ENCODE measurements at regions not wholly inside any gene's neighbourhood (a gene's known extent, or its start where the extent isn't known, plus 50 kb on each side); places are given as distances from the start of the nearest gene placed in this dataset.
"Not testable (repeated sequence)": the region's sequence is repeated elsewhere in the genome, so short reads cannot be mapped to it uniquely, and the experiment has no call there.

DNA sequence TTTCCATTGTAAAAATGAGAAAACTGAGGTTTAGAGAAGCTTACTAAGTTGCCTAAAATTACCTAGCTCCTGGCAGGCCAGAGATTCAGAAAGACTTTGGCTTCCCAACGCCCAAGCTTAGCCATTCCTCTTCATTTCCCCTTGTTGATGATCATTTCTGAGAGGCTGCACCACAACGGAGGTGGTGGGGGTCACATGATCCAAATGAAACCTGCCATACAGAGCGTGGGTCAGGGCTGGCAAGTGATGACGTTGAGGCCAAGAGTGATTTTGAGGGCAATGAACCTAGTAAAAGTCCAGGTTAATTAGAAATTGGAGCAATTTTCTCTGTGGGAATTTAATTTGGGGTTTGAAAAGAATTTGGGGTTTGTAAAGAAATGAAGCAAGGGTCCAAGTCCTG lies 109.9 kb downstream of the TMEM182 start:
- WGBS, 2 donors, result 75 to 76% methylated on average over 4 of the region's 4 CpGs
- Histone ChIP-seq H3K4me1 (no peaks in the 10 kb centered on the region), H3K27ac (no peak overlapping the region), H3K27me3 (no peaks in the 10 kb centered on the region), H3K4me3 (no peak overlapping the region), H3K9me3 (no peaks in the 10 kb centered on the region), H3K36me3 (ENCODE audit: low read depth, missing control alignments) (no peaks in the 10 kb centered on the region)
- intact Hi-C loops (cut with DNase I; ENCODE audit: low total_unique reads), result no loop called here
- DNase-seq, result no peak
- TF ChIP-seq, protein P1, sequence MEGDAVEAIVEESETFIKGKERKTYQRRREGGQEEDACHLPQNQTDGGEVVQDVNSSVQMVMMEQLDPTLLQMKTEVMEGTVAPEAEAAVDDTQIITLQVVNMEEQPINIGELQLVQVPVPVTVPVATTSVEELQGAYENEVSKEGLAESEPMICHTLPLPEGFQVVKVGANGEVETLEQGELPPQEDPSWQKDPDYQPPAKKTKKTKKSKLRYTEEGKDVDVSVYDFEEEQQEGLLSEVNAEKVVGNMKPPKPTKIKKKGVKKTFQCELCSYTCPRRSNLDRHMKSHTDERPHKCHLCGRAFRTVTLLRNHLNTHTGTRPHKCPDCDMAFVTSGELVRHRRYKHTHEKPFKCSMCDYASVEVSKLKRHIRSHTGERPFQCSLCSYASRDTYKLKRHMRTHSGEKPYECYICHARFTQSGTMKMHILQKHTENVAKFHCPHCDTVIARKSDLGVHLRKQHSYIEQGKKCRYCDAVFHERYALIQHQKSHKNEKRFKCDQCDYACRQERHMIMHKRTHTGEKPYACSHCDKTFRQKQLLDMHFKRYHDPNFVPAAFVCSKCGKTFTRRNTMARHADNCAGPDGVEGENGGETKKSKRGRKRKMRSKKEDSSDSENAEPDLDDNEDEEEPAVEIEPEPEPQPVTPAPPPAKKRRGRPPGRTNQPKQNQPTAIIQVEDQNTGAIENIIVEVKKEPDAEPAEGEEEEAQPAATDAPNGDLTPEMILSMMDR (IDR thresholded peaks at IDR 0.05), result no peak
- no peak for TF ChIP-seq POLR2A (IDR thresholded peaks at IDR 0.05)

DNA sequence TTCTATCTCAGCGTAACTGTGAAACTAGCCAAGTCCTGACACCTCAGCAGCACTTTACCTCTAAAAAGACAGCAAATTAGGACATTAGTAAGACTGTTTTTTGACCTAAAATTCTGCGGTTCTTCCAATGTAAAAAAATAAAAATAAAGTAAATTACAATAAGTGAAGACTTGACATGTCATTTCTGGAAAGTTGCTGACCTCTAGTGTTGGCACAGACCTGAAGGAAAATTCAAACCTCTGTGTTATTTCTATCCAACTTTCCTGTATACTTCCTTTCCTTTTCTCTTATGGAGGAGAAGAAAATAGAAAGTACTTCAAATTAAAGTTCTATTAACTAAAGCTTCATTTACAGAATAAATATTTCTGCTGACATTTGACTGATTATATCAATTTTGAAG lies 110.6 kb downstream of the TMEM182 start:
- Histone ChIP-seq H3K4me3 (no peak overlapping the region), H3K27ac (no peak overlapping the region), H3K36me3 (ENCODE audit: low read depth, missing control alignments) (no peaks in the 10 kb centered on the region), H3K9me3 (no peaks in the 10 kb centered on the region), H3K27me3 (no peaks in the 10 kb centered on the region), H3K4me1 (no peaks in the 10 kb centered on the region)
- WGBS, 2 donors, result 73 to 88% methylated on average over 2 of the region's 2 CpGs
- no peak for TF ChIP-seq POLR2A (IDR thresholded peaks at IDR 0.05)
- TF ChIP-seq, protein P1 (IDR thresholded peaks at IDR 0.05), result no peak
- no peak for DNase-seq
- intact Hi-C loops (cut with DNase I; ENCODE audit: low total_unique reads), result no loop called here

DNA sequence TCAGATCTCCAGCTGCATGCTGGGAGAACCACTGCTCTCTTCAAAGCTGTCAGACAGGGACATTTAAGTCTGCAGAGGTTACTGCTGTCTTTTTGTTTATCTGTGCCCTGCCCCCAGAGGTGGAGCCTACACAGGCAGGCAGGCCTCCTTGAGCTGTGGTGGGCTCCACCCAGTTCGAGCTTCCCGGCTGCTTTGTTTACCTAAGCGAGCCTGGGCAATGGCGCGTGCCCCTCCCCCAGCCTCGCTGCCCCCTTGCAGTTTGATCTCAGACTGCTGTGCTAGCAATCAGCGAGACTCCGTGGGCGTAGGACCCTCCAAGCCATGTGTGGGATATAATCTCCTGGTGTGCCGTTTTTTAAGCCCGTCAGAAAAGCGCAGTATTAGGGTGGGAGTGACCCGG lies 117.7 kb downstream of the TMEM182 start:
- H3K9me3 ChIP-seq; H3K4me1 ChIP-seq; H3K4me3 ChIP-seq; H3K27ac ChIP-seq; DNase-seq; intact Hi-C loops (cut with DNase I; ENCODE audit: low total_unique reads); H3K27me3 ChIP-seq; H3K36me3 ChIP-seq (ENCODE audit: low read depth, missing control alignments): not testable (repeated sequence)
- 91 to 97% methylated on average over 11 to 13 of the region's 13 CpGs for WGBS, 2 donors

DNA sequence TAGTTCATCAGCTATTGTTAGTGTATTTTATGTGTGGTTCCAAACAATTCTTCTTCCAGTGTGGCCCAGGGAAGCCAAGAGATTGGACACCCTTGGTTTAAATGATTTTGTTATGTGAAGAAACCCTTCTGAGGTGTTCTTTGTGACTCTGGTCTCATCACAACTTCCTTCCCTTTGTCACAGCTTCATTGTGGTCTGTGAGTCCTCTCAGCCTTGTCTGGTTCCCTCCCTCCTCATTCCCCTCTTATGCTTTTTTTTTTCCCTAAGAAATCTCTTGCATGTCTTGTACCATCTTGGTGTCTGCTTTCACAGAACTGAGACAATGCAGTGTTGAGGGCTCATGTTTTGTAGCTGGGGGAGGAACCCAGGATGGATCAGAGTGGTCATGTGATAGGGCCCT lies 118.9 kb downstream of the TMEM182 start:
- Histone ChIP-seq H3K36me3 (ENCODE audit: low read depth, missing control alignments) (no peaks in the 10 kb centered on the region), H3K4me1 (no peaks in the 10 kb centered on the region), H3K9me3 (no peaks in the 10 kb centered on the region), H3K4me3 (no peak overlapping the region), H3K27ac (no peak overlapping the region), H3K27me3 (no peaks in the 10 kb centered on the region)
- DNase-seq, result no peak
- intact Hi-C loops (cut with DNase I; ENCODE audit: low total_unique reads), result no loop called here
- TF ChIP-seq, protein P1 (IDR thresholded peaks at IDR 0.05), result no peak
- no peak for TF ChIP-seq POLR2A (IDR thresholded peaks at IDR 0.05)

DNA sequence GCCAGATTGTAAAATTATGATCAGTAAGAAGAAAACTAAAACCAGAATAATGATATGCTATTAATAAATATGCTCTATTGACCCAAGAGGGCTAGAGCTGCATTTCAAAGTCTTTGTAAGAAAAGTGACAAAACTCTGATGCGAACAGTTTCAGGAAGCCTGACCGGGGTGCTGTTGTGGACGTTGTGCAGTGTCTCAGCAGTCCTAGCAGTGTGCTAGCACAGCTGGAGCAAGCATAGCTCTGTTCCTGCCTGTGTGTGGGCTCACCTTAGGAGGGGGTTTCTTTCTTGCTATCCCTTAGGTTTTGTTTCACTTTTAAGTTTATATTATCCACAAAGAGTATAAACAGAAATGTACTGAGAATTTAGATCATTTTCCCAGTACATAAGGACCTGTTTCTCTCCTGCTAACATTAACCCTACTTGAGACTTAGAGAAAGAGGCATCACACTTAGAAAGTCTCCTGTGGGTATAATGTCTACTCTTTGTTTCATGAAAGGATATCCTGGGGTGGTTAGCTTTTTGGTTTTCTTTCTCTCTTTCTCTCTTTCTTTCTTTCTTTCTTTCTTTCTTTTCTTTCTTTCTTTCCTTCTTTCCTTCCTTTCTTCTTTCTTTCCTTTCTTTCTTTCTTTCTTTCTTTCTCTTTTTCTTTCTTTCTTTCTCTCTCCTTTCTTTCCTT lies 124.5 kb downstream of the TMEM182 start:
- Histone ChIP-seq H3K9me3 (no peaks in the 10 kb centered on the region), H3K27ac (no peak overlapping the region), H3K4me3 (no peak overlapping the region), H3K4me1 (no peaks in the 10 kb centered on the region), H3K36me3 (ENCODE audit: low read depth, missing control alignments) (no peaks in the 10 kb centered on the region), H3K27me3 (no peaks in the 10 kb centered on the region)
- WGBS, 2 donors, result 67 to 74% methylated on average over 3 of the region's 3 CpGs
- DNase-seq, result no peak
- TF ChIP-seq, protein P1 (IDR thresholded peaks at IDR 0.05), result no peak
- TF ChIP-seq POLR2A (IDR thresholded peaks at IDR 0.05), result no peak
- intact Hi-C loops (cut with DNase I; ENCODE audit: low total_unique reads), result no loop called here
